ENCODE measurements at regions not wholly inside any gene's neighbourhood (a gene's known extent, or its start where the extent isn't known, plus 50 kb on each side); places are given as distances from the start of the nearest gene placed in this dataset.

GRCh38 chr13:33931397-33932311 is 113.7 kb downstream of the RFC3 start:
- no peaks in the 10 kb centered on the region for H3K9me3 Mint-ChIP-seq (ENCODE audit: unreplicated experiment)
- DNase-seq (ENCODE audit: unreplicated experiment) = peak; percentile 71
- H3K4me1 Mint-ChIP-seq (ENCODE audit: insufficient read depth, unreplicated experiment) = no peaks in the 10 kb centered on the region
- intact Hi-C loops (cut with micrococcal nuclease) = loop anchor here (1.0 to 2.0 kb wide), 3 partner anchors 146 to 1233 kb away; no protein-coding TSS in a partner anchor
- ChIA-PET CTCF (interaction anchor here (0.9 to 5.7 kb wide), 8 partner anchors 7 to 1234 kb away, joined by 3 to 112 read pairs (median 6); no protein-coding TSS in a partner anchor), POLR2A (interaction anchor here (1.7 kb wide), 1 partner anchor 145 kb away, joined by 4 read pairs; no protein-coding TSS in a partner anchor)
- peaks cover 6% of the 10 kb centered on the region for H3K36me3 Mint-ChIP-seq (ENCODE audit: insufficient read depth, unreplicated experiment)
- TF ChIP-seq CTCF (IDR thresholded peaks at IDR 0.05; ENCODE audit: unreplicated experiment) = peak; percentile 56
- no peak overlapping the region for H3K4me3 Mint-ChIP-seq (ENCODE audit: unreplicated experiment)
- no TSS peak for BruUV-seq (replicated peaks)
- H3K27me3 Mint-ChIP-seq (ENCODE audit: insufficient read depth, unreplicated experiment) = no peaks in the 10 kb centered on the region
- no peak overlapping the region for H3K27ac Mint-ChIP-seq (ENCODE audit: low read depth, unreplicated experiment)

GRCh38 chr13:33932769-33933406 is 114.9 kb downstream of the RFC3 start:
- Mint-ChIP-seq H3K4me1 (ENCODE audit: insufficient read depth, unreplicated experiment) (no peaks in the 10 kb centered on the region), H3K27me3 (ENCODE audit: insufficient read depth, unreplicated experiment) (no peaks in the 10 kb centered on the region), H3K9me3 (ENCODE audit: unreplicated experiment) (no peaks in the 10 kb centered on the region), H3K36me3 (ENCODE audit: insufficient read depth, unreplicated experiment) (peaks cover 6% of the 10 kb centered on the region), H3K27ac (ENCODE audit: low read depth, unreplicated experiment) (no peak overlapping the region), H3K4me3 (ENCODE audit: unreplicated experiment) (no peak overlapping the region)
- no peak for TF ChIP-seq CTCF (IDR thresholded peaks at IDR 0.05; ENCODE audit: unreplicated experiment)
- ChIA-PET CTCF (interaction anchor here (0.7 to 5.7 kb wide), 5 partner anchors 106 to 224 kb away, joined by 3 to 112 read pairs (median 3); no protein-coding TSS in a partner anchor), POLR2A (interaction anchor here (1.7 kb wide), 1 partner anchor 144 kb away, joined by 4 read pairs; no protein-coding TSS in a partner anchor)
- BruUV-seq (replicated peaks) = no TSS peak
- intact Hi-C loops (cut with micrococcal nuclease) = no loop called here
- DNase-seq (ENCODE audit: unreplicated experiment) = no peak

GRCh38 chr13:33933810-33934209 is 115.9 kb downstream of the RFC3 start:
- H3K4me1 Mint-ChIP-seq (ENCODE audit: insufficient read depth, unreplicated experiment) = no peaks in the 10 kb centered on the region
- peaks cover 6% of the 10 kb centered on the region for H3K36me3 Mint-ChIP-seq (ENCODE audit: insufficient read depth, unreplicated experiment)
- no peak for DNase-seq (ENCODE audit: unreplicated experiment)
- ChIA-PET CTCF (interaction anchor here (0.7 to 5.7 kb wide), 3 partner anchors 112 to 223 kb away, joined by 3 to 112 read pairs (median 7); no protein-coding TSS in a partner anchor), POLR2A (interaction anchor here (0.7 to 1.7 kb wide), 2 partner anchors 9 to 143 kb away, joined by 3 to 4 read pairs; no protein-coding TSS in a partner anchor)
- TF ChIP-seq CTCF (IDR thresholded peaks at IDR 0.05; ENCODE audit: unreplicated experiment) = no peak
- no peaks in the 10 kb centered on the region for H3K9me3 Mint-ChIP-seq (ENCODE audit: unreplicated experiment)
- H3K27ac Mint-ChIP-seq (ENCODE audit: low read depth, unreplicated experiment) = no peak overlapping the region
- no peaks in the 10 kb centered on the region for H3K27me3 Mint-ChIP-seq (ENCODE audit: insufficient read depth, unreplicated experiment)
- no peak overlapping the region for H3K4me3 Mint-ChIP-seq (ENCODE audit: unreplicated experiment)
- BruUV-seq (replicated peaks) = no TSS peak
- intact Hi-C loops (cut with micrococcal nuclease) = no loop called here

- no TSS peak for BruUV-seq (replicated peaks)
- Mint-ChIP-seq H3K27me3 (ENCODE audit: insufficient read depth, unreplicated experiment) (no peaks in the 10 kb centered on the region), H3K4me3 (ENCODE audit: unreplicated experiment) (no peak overlapping the region), H3K27ac (ENCODE audit: low read depth, unreplicated experiment) (no peak overlapping the region), H3K36me3 (ENCODE audit: insufficient read depth, unreplicated experiment) (peaks cover 6% of the 10 kb centered on the region), H3K9me3 (ENCODE audit: unreplicated experiment) (no peaks in the 10 kb centered on the region), H3K4me1 (ENCODE audit: insufficient read depth, unreplicated experiment) (no peaks in the 10 kb centered on the region)
- DNase-seq (ENCODE audit: unreplicated experiment) = no peak
- intact Hi-C loops (cut with micrococcal nuclease) = no loop called here
- ChIA-PET POLR2A (no interaction called here), CTCF (interaction anchor here (0.7 to 5.7 kb wide), 2 partner anchors 112 to 143 kb away, joined by 7 to 112 read pairs; no protein-coding TSS in a partner anchor)
- no peak for TF ChIP-seq CTCF (IDR thresholded peaks at IDR 0.05; ENCODE audit: unreplicated experiment)
Measured at GRCh38 chr13:33934343-33934742, 116.4 kb downstream of the RFC3 start.

All from MCF 10A (cell line).